A673 (cell line): ENCODE measurements at regions not wholly inside any gene's neighbourhood (a gene's known extent, or its start where the extent isn't known, plus 50 kb on each side); places are given as distances from the start of the nearest gene placed in this dataset.

Source experiments
- EZH2 ChIP-seq: fragments of 200-600 bp; sonication (generic); IDR thresholded peaks from 2 replicates; pipeline ENCODE4 v1.6.1; 2017; ENCODE audit warnings: borderline replicate concordance, low read depth, mild to moderate bottlenecking, mixed read lengths, antibody characterized with exemption, low read length; ENCODE audit not compliant: poor library complexity, severe bottlenecking
- TF ChIP-seq, protein P1 (sequence below): fragments of 300-800, 200-600 bp; sonication (generic); conservative IDR thresholded peaks from 2 replicates; pipeline ENCODE4 v1.5.1; 2017; ENCODE audit warnings: low read depth, mild to moderate bottlenecking, antibody characterized with exemption, low read length, moderate library complexity, mixed read lengths

DNA sequence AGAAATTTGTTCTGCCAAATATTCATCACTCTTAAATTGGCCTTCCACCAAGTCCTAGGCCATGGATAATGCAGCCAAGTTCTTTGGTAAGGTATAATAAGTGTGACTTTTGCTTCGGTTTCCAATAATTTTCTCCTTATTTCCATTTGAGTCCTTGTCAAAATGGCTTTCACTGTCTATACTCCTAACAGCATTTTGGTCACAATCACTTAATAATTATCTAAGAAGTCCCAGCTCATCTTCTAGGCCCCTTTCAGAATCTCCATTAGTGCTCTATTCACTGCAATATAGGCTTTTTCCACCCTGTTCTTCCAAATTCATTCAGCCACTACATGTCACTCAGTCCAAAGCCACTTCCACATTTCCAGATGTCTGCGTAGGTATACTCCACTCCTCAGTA, 51.0 kb upstream of the SPIN4 start:
- TF ChIP-seq, protein P1, sequence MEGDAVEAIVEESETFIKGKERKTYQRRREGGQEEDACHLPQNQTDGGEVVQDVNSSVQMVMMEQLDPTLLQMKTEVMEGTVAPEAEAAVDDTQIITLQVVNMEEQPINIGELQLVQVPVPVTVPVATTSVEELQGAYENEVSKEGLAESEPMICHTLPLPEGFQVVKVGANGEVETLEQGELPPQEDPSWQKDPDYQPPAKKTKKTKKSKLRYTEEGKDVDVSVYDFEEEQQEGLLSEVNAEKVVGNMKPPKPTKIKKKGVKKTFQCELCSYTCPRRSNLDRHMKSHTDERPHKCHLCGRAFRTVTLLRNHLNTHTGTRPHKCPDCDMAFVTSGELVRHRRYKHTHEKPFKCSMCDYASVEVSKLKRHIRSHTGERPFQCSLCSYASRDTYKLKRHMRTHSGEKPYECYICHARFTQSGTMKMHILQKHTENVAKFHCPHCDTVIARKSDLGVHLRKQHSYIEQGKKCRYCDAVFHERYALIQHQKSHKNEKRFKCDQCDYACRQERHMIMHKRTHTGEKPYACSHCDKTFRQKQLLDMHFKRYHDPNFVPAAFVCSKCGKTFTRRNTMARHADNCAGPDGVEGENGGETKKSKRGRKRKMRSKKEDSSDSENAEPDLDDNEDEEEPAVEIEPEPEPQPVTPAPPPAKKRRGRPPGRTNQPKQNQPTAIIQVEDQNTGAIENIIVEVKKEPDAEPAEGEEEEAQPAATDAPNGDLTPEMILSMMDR, result no peak
- no peak for TF ChIP-seq EZH2
